Spleen (tissue), 11 donors: ENCODE measurements at regions not wholly inside any gene's neighbourhood (a gene's known extent, or its start where the extent isn't known, plus 50 kb on each side); places are given as distances from the start of the nearest gene placed in this dataset.

Experiments
- DNase-seq: peaks from one replicate; pipeline ENCODE4 v3.0.0-alpha.2; 2020
- H3K27ac ChIP-seq, 8 donors: fragments of 200-600 bp; sonication (generic) in 7 of 8; 1 replicate in 4 of 8; 2 replicates in 4 of 8; pipeline versions ENCODE4 v1.5.0 to v1.8.0; 2016 to 2021; ENCODE audit warnings: inconsistent platforms in 4 of 8, mild to moderate bottlenecking in 4 of 8, moderate library complexity in 1 of 8
- H3K27me3 ChIP-seq, 7 donors: fragments of 200-600 bp; sonication (generic) in 6 of 7; replicated peaks in 1 of 7; 1 replicate in 4 of 7; 2 replicates in 3 of 7; pipeline versions ENCODE4 v1.5.0 to v1.8.0; 2016 to 2021; ENCODE audit warnings: inconsistent platforms in 3 of 7, mild to moderate bottlenecking in 1 of 7
- H3K36me3 ChIP-seq, 6 donors: fragments of 200-600 bp; sonication (generic) in 5 of 6; 1 replicate in 4 of 6; 2 replicates in 2 of 6; pipeline versions ENCODE4 v1.5.0 to v1.8.0; 2016 to 2021; ENCODE audit warnings: inconsistent platforms in 2 of 6
- H3K4me1 ChIP-seq, 6 donors: fragments of 200-600 bp; sonication (generic) in 5 of 6; 1 replicate in 3 of 6; 2 replicates in 3 of 6; pipeline versions ENCODE4 v1.5.0 to v1.8.0; 2016 to 2021; ENCODE audit warnings: inconsistent platforms in 3 of 6
- H3K4me3 ChIP-seq, 8 donors: fragments of 200-600 bp; sonication (generic) in 7 of 8; 1 replicate in 4 of 8; 2 replicates in 4 of 8; pipeline versions ENCODE4 v1.5.0 to v1.8.0; 2016 to 2021; ENCODE audit warnings: inconsistent platforms in 4 of 8, mild to moderate bottlenecking in 4 of 8, moderate library complexity in 2 of 8
- H3K9me3 ChIP-seq, 8 donors: fragments of 200-600 bp; sonication (generic) in 7 of 8; 1 replicate in 4 of 8; 2 replicates in 4 of 8; pipeline versions ENCODE4 v1.5.0 to v1.8.0; 2016 to 2021; ENCODE audit warnings: inconsistent platforms in 4 of 8
- POLR2A ChIP-seq, 3 donors: fragments of 450-650 bp; IDR thresholded peaks; one replicate each; pipeline ENCODE4 v1.5.1; 2017; ENCODE audit warnings: antibody characterized with exemption in 3 of 3, mild to moderate bottlenecking in 1 of 3
- POLR2AphosphoS5 ChIP-seq, 3 donors: sonication (generic); formaldehyde crosslinking; IDR thresholded peaks; one replicate each; pipeline ENCODE4 v1.5.1; 2017; ENCODE audit warnings: antibody characterized with exemption in 3 of 3
- WGBS, 5 donors: extraction: QIAGEN DNeasy Blood & Tissue Kit in 3 of 5; methylation state at CpG; one replicate each; pipeline versions ENCODE4 v1.1.5 to v1.1.7; 2013 to 2018; 5-methylcytosine and 5-hydroxymethylcytosine counted together
- intact Hi-C: fragments of 100-400 bp; cut with DNase I; formaldehyde crosslinking; loops from one replicate; pipeline ENCODE4 v1.15.0; 2023; ENCODE audit warnings: low total_unique reads
- TF ChIP-seq, protein P1 (sequence below), 11 experiments: fragments of 200-600 bp in 7 of 11; fragments of 450-650 bp in 4 of 11; sonication (generic) in 4 of 11; IDR thresholded peaks in 8 of 11; conservative IDR thresholded peaks in 3 of 11; 1 replicate in 7 of 11; 2 replicates in 4 of 11; pipeline versions ENCODE4 v1.4.0 to v1.8.0; 2016 to 2021; ENCODE audit warnings: antibody characterized with exemption in 11 of 11, inconsistent platforms in 4 of 11, mild to moderate bottlenecking in 1 of 11
- donor health status: healthy with polysubstance abuse.
- donor health status: DM: no; HTN: no; CAD: no; lungs with moderate emphysema.
- donor health status: DM: no; HTN: no; CAD: no.
- donor health status: Bipolar disorder and iron deficiency.
- donor health status: healthy.
- donor health status: DM: no; HTN: no; CAD: no.
- donor health status: DM: yes; HTN: yes; CAD: no.

GRCh38 chr13:63472711-63473110, 2057.1 kb upstream of the PCDH20 start:
- no peak overlapping the region for H3K4me3 ChIP-seq
- no peak for DNase-seq
- H3K27me3 ChIP-seq = no peaks in the 10 kb centered on the region
- no peaks in the 10 kb centered on the region for H3K36me3 ChIP-seq
- WGBS, 5 donors = 67 to 78% (median 77%) methylated on average over 1 of the region's 1 CpG
- no peak overlapping the region for H3K27ac ChIP-seq
- H3K4me1 ChIP-seq = no peaks in the 10 kb centered on the region
- TF ChIP-seq, protein P1, sequence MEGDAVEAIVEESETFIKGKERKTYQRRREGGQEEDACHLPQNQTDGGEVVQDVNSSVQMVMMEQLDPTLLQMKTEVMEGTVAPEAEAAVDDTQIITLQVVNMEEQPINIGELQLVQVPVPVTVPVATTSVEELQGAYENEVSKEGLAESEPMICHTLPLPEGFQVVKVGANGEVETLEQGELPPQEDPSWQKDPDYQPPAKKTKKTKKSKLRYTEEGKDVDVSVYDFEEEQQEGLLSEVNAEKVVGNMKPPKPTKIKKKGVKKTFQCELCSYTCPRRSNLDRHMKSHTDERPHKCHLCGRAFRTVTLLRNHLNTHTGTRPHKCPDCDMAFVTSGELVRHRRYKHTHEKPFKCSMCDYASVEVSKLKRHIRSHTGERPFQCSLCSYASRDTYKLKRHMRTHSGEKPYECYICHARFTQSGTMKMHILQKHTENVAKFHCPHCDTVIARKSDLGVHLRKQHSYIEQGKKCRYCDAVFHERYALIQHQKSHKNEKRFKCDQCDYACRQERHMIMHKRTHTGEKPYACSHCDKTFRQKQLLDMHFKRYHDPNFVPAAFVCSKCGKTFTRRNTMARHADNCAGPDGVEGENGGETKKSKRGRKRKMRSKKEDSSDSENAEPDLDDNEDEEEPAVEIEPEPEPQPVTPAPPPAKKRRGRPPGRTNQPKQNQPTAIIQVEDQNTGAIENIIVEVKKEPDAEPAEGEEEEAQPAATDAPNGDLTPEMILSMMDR (IDR thresholded peaks at IDR 0.05 in 8 of 11, conservative IDR thresholded peaks at IDR 0.05 in 3 of 11) = no peak
- TF ChIP-seq POLR2AphosphoS5 (IDR thresholded peaks at IDR 0.05) (no peak), POLR2A (IDR thresholded peaks at IDR 0.05) (no peak)
- intact Hi-C loops = no loop called here
- peaks cover 0 to 20% (median 7%) of the 10 kb centered on the region in 8 donors for H3K9me3 ChIP-seq

DNA sequence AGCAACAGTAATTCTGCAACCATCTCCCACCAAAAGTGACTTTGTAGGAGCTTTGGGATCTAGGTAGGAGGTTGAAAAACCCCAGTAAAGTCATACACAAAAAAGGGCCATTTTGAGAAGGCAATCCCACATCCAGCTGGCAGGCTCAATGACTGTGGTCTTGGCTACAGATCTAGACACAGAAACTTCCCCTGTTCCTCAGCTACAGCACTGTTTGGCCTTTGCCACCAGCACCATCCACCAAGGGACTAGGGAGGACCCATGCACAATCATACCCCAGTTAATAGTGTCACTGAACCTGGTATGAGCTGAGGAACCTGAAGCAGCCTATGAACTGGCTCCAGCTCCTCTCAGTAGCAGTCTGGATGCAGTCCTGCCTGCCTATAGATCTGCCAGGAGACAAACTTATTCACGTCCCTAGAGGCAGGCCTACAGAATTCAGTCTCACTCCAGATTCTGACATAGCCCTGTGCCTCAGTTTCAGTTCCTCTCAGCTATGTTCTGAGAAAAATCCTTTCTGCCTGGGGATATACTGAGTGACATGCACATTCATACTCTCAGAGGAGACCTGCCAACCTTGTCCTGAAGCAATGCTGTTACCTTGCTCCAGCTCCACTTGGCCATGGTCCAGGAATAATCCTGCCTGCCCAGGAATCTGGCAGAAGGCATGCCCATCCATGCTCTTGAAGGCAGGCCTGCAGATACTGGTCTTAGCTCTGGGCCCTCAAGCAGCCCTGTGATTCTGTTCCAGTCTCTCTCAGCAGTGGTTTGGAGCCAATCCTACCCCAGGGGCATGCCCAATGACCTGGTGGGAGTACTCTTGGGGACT, 2048.3 kb upstream of the PCDH20 start:
- H3K27ac ChIP-seq = no peak overlapping the region
- H3K4me3 ChIP-seq = no peak overlapping the region
- H3K9me3 ChIP-seq = peaks cover 0 to 45% (median 38%) of the 10 kb centered on the region in 8 donors
- TF ChIP-seq POLR2A (IDR thresholded peaks at IDR 0.05) = no peak
- TF ChIP-seq POLR2AphosphoS5 (IDR thresholded peaks at IDR 0.05) = no peak
- TF ChIP-seq, protein P1 (IDR thresholded peaks at IDR 0.05 in 8 of 11, conservative IDR thresholded peaks at IDR 0.05 in 3 of 11) = no peak
- WGBS, 5 donors = 54 to 88% (median 67%) methylated on average over 1 of the region's 1 CpG
- DNase-seq = no peak
- no peaks in the 10 kb centered on the region for H3K4me1 ChIP-seq
- no peaks in the 10 kb centered on the region for H3K27me3 ChIP-seq
- H3K36me3 ChIP-seq = no peaks in the 10 kb centered on the region
- intact Hi-C loops = no loop called here

- intact Hi-C loops = no loop called here
- TF ChIP-seq POLR2AphosphoS5 (IDR thresholded peaks at IDR 0.05) = no peak
- TF ChIP-seq, protein P1 (IDR thresholded peaks at IDR 0.05 in 8 of 11, conservative IDR thresholded peaks at IDR 0.05 in 3 of 11) = no peak
- TF ChIP-seq POLR2A (IDR thresholded peaks at IDR 0.05) = no peak
- DNase-seq = no peak
- H3K4me3 ChIP-seq = no peak overlapping the region
- peaks cover 0 to 26% (median 17%) of the 10 kb centered on the region in 8 donors for H3K9me3 ChIP-seq
- WGBS, 5 donors = 35 to 79% (median 60%) methylated on average over 2 of the region's 2 CpGs
- H3K36me3 ChIP-seq = no peaks in the 10 kb centered on the region
- H3K27ac ChIP-seq = no peak overlapping the region
- H3K4me1 ChIP-seq = no peaks in the 10 kb centered on the region
- H3K27me3 ChIP-seq = no peaks in the 10 kb centered on the region
These were observed 2044.9 kb upstream of the PCDH20 start for GRCh38 chr13:63460462-63461090.

GRCh38 chr13:63457186-63457585, 2041.5 kb upstream of the PCDH20 start:
- H3K36me3 ChIP-seq = no peaks in the 10 kb centered on the region
- H3K27ac ChIP-seq = no peak overlapping the region
- TF ChIP-seq POLR2AphosphoS5 (IDR thresholded peaks at IDR 0.05) (no peak), POLR2A (IDR thresholded peaks at IDR 0.05) (no peak)
- TF ChIP-seq, protein P1 (IDR thresholded peaks at IDR 0.05 in 8 of 11, conservative IDR thresholded peaks at IDR 0.05 in 3 of 11) = no peak
- 54 to 94% (median 90%) methylated on average over 1 of the region's 1 CpG for WGBS, 5 donors
- intact Hi-C loops = no loop called here
- H3K4me3 ChIP-seq = no peak overlapping the region
- DNase-seq = no peak
- no peaks in the 10 kb centered on the region for H3K4me1 ChIP-seq
- peaks cover 0 to 6% (median 2%) of the 10 kb centered on the region in 8 donors for H3K9me3 ChIP-seq
- H3K27me3 ChIP-seq = no peaks in the 10 kb centered on the region
